T-helper 2 cell treated with Interferon-gamma antibody and Interleukin-4, amounts not matched to agents 100 ng/mL and 5 ng/mL, for 36 hours (primary cell): ENCODE measurements at regions not wholly inside any gene's neighbourhood (a gene's known extent, or its start where the extent isn't known, plus 50 kb on each side); places are given as distances from the start of the nearest gene placed in this dataset.
"Not testable (repeated sequence)": the region's sequence is repeated elsewhere in the genome, so short reads cannot be mapped to it uniquely, and the experiment has no call there.

Source experiments
- intact Hi-C: fragments of 100-400 bp; cut with micrococcal nuclease; formaldehyde crosslinking; loops from one replicate; pipeline ENCODE4 v1.15.1; 2023

DNA sequence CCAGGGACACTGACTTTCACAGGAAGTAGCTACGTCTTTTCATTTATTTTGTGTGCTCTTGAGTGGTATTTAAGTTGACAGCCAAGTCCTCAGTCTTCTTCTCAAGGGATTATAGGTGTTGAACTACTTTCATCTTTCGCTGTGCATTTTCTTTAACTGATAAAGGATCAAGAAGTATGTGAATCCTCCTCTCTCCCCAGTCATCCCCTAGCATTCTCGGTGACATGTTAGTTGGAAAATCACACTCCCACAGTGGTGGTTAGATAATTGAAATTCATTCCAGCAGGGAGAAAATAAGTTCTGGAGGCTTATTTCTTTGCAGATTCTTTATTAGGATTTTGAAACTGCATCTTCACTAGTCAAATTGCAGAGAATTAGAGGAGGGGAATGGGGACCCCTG is 569.4 kb downstream of the MEI4 start:
- intact Hi-C loops = no loop called here

DNA sequence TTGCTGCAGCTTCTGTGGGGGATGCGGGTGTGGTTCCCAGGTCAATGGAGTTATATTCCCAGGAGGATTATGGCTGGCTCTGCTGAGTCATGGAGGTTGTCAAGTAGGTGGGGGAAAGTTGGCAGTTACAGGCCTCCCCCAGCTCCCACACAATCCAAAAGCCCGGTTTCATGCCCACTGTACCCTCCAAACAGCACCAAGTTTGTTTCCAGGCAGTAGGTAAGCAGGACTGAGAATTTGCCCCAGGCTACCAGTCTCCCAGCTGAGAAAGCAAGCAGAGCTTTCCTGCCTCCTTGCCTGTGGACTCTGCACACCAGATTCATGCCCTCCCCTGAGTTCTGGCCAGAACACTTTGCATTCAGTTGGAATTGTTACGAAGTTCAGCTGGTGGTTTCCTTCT is 578.2 kb downstream of the MEI4 start:
- intact Hi-C loops = no loop called here

DNA sequence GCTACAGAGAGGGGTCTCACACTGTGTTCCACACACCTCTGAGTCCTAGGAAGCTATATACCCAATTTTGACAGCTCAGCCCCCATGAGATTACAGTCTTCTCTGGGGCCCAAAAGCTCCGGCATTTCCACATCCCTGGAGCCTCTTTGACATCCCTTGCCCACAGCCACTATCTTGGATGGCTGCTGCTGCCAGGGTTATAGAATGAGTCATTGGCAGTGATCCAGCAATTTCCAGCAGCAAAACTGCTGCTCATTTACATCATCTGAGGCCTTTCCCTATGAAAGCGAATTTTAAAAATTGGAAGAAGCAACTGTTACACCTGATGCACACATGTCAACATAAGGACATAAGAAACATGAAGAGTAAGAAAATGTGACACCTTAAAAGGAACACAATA is 590.7 kb downstream of the MEI4 start:
- intact Hi-C loops = no loop called here

DNA sequence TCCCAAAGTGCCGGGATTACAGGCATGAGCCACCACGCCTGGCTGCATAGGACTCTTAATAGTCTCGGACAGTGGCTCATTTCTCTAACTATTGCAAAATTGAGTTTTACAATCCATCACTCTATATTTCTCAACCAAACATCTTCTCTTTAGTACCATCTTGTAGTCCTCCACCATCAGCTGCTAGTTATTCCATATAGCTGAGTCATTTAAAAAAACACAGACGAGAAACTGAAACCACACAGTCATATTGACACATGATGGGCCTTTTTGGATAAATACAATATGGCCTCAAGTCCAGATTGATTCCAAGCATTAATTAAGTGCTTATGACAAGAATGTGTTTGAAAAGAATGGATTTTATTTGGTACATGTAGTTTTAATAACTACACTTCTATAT is 599.1 kb downstream of the MEI4 start:
- intact Hi-C loops = no loop called here

GRCh38 chr6:78253618-78254017 is 600.8 kb downstream of the MEI4 start:
- intact Hi-C loops = no loop called here

- intact Hi-C loops = no loop called here
Measured at GRCh38 chr6:78259935-78260334, 607.1 kb downstream of the MEI4 start.

DNA sequence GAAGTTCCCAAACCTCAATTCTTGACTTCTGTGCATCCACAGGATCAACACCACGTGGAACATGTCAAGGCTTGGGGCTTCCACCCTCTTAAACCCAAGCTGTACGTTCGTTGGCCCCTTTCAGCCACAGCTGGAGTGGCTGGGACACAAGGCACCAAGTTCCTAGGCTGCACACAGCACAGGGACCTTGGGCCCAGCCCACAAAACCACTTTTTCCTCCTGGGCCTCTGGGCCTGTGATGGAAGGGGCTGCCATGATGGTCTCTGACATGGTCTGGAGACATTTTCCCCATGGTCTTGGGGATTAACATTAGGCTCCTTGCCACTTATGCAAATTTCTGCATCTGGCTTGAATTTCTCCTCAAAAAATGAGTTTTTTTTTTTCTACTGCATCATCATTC is 606.9 kb upstream of the IRAK1BP1 start:
- intact Hi-C loops = not testable (repeated sequence)

GRCh38 chr6:78268591-78269452 is 598.5 kb upstream of the IRAK1BP1 start:
- intact Hi-C loops = no loop called here

DNA sequence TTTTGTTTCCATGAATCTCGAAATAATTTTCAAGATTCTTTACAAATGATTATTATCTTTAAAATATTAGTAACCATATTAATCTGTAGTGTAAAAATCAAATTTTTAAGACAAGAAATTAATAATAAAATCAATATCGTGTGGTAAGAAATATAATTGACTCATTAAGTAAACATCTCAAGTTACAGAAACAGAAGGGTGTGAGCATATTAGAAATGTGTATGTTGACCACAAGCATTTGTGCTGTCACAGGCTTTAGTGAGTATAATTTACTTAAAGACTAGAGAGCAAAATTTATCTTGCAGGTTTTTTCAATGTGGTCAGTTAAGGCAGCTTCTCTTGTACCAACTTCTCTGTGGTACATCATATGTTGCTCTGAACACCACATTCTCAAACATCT is 566.5 kb upstream of the IRAK1BP1 start:
- intact Hi-C loops = no loop called here

DNA sequence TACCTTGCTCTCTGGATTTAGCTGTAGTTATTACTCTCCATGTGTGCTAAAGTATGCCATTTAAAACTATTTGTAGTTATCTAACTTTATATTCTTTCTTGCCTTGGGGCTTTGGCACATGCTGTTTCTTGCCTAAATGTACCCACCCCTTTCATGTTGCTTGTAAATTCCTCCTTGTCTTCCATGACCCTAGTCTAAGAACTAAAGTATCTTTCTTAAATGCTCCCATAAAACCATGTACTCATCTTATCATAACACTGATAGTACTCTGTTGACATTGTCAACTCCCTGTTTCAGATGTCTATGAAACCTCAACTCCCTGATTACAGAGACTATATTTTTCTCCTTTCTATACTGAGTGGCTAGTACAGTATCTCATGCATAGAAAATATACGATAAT is 564.9 kb upstream of the IRAK1BP1 start:
- intact Hi-C loops = no loop called here

- intact Hi-C loops = no loop called here
Measured at GRCh38 chr6:78308025-78308424, 559.3 kb upstream of the IRAK1BP1 start.

GRCh38 chr6:78322068-78322845 is 545.1 kb upstream of the IRAK1BP1 start:
- intact Hi-C loops = no loop called here

- intact Hi-C loops = no loop called here
Measured at GRCh38 chr6:78324213-78324612, 543.1 kb upstream of the IRAK1BP1 start.

DNA sequence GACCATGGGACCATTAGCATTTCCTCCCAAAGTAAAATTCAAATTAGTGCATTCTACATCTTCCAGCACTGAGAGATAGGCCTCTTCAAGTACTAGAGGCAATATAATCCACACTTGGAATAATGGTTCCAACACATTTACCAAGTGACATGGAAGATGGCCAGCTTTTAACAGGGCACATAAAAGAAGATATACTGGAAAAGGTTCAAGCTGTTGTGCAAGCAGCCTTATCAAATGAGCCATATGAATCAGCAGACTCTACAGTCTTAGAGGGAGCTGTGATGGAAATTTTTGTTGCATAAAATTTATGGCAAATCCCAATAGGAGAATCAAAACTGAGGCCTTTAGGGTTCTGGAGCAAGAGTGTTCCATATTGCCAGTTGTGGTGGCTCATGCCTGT is 526.6 kb upstream of the IRAK1BP1 start:
- intact Hi-C loops = no loop called here

- intact Hi-C loops = no loop called here
Measured at GRCh38 chr6:78345882-78346281, 521.5 kb upstream of the IRAK1BP1 start.

DNA sequence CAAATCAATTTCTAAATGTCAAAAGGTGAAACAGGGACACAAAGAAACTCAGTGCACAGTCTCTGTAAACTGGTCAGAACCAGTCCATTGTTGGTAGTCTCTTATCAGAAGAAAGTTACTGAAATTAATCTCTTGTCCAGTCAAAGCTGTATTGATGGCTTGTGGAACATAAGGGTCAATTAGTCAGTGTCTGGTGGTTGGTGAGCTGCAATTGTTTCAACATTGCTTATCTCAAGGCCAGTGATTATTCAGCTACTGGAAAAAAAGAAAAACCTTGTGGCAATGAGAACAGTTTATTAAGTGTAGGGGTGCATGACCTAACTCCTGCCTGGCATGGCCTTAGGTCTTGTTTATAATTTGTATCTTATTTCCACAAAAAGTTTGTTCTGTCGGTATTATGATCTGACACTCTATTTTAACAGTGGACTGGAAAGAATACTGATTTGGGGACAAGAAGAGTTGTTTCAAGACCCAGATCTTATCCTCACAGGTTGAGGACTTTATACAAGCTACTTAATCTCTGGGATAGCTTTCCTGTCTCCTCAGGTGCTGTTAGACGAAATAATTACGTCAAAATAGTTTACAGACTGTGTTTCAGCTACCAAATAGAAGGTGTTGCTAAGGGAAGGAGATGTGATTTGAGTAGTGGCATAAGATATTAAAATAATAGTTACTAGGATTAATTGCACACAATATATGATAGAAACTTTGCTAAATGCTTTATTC is 520.0 kb upstream of the IRAK1BP1 start:
- intact Hi-C loops = no loop called here

DNA sequence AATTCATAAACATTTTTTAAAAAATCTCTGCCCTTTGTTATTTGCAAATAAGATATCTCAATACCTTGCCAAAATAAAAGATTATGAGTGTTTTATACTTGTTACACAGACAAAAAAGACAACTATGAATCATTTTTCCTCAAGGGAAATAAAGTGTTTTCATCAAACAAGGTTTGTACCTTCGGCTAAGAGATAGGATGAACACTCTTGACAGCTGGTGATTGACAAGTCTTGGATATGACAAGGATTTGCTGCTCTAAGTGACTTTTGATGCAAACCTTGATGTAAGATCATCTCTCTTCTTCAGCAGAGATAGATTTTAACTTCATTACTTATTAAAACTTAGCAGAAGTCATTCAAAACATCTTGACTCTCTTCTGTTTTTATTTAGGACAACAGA is 514.3 kb upstream of the IRAK1BP1 start:
- intact Hi-C loops = no loop called here

DNA sequence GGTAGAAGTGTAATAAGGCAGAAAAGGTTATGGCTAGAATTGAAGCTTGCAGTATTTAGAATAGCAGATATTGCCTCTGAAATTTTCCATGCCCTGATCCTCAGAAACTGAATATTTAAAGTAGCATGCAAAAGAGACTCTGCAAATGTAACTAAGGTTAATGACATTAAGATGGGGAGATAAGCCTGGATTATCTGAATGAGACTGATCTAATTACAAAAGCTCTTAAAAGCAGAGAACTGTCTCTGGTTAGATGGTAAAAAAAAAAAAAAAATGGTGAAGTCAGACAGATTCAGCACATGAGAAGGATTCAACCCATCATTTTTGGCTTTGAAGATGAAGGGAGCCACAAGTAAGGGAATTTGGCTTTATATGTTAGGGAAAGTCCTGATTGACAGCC is 503.7 kb upstream of the IRAK1BP1 start:
- intact Hi-C loops = no loop called here

DNA sequence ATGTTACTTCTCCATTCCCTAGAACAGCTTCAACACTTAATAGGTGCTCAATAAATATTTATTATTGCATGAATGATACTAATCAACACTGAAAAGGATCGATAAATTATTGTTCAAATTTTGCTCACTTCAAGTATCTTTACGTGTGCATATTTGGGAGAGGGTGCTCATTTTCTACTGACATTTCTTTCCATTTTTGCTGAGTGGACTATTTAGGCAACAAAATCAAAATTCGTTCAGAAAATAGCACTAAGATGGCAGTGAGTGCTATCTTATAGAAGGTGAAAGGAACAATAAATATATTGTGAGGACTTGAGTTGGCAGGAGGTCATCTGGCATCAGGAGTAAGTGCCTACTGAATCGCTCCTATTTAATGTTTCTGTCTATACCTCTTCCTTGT is 501.9 kb upstream of the IRAK1BP1 start:
- intact Hi-C loops = no loop called here

DNA sequence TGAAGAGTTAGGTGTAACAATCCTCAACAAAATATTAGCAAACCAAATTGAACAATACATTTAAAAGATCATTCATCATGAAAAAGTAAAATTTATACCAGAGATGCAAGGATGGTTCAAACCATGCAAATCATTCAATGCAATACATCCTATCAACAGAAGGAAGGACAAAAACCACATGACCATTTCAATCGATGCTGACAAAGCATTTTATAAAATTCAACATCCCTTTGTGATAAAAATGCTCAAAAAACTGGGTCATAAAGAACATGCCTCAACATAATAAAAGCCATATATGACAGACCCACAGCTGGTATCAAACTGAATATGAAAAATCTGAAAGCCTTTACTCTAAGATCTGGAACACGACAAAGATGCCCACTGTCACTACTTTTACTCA is 490.3 kb upstream of the IRAK1BP1 start:
- intact Hi-C loops = no loop called here

- intact Hi-C loops = no loop called here
Measured at GRCh38 chr6:78379982-78380381, 487.4 kb upstream of the IRAK1BP1 start.

DNA sequence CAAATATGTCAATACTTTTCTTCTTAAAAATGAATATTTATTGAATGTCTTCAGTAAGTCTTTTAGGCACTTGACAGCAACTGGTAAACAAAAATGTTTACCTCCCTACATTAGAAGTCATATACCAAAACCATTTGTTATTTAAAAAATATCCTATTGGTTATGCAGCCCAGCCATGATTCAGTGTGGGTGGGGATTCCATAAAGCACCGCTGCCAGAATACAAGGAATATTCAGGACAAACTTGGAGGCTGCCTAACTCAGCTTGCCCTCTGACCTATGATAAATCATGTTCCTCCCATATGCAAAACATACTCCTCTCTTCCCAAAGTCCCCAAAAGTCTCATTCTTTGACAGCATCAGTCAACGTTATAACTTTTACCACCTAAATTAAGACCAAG is 486.8 kb upstream of the IRAK1BP1 start:
- intact Hi-C loops = no loop called here
